CD14-positive monocyte (primary cell): ENCODE measurements at regions not wholly inside any gene's neighbourhood (a gene's known extent, or its start where the extent isn't known, plus 50 kb on each side); places are given as distances from the start of the nearest gene placed in this dataset.
"Not testable (repeated sequence)": the region's sequence is repeated elsewhere in the genome, so short reads cannot be mapped to it uniquely, and the experiment has no call there.

ENCODE experiments used
- DNase-seq, 3 donors: peaks; one replicate each; pipeline ENCODE4 v3.0.0-alpha.2; 2011 to 2022
- H2AFZ ChIP-seq: 2 replicates; pipeline ENCODE4 v1.6.0; 2012; ENCODE audit warnings: mild to moderate bottlenecking, low read depth, low read length, inconsistent platforms; ENCODE audit not compliant: insufficient read depth, poor library complexity, severe bottlenecking
- H3K27ac ChIP-seq, 2 donors: 1 replicate in 1 of 2; 2 replicates in 1 of 2; pipeline ENCODE4 v1.5.1; 2012 to 2013; ENCODE audit warnings: low read length in 2 of 2, control low read depth in 1 of 2, inconsistent platforms in 1 of 2, low read depth in 1 of 2, mild to moderate bottlenecking in 1 of 2
- H3K27me3 ChIP-seq, 2 donors: one replicate each; pipeline versions ENCODE4 v1.6.0 to v1.6.1; 2011 to 2013; ENCODE audit warnings: low read length in 2 of 2; ENCODE audit not compliant: control insufficient read depth in 2 of 2, insufficient read depth in 2 of 2
- H3K36me3 ChIP-seq, 2 donors: replicated peaks in 1 of 2; 1 replicate in 1 of 2; 2 replicates in 1 of 2; pipeline versions ENCODE4 v1.5.1 to v1.6.1; 2012 to 2013; ENCODE audit warnings: low read length in 2 of 2, control low read depth in 1 of 2, inconsistent platforms in 1 of 2, mild to moderate bottlenecking in 1 of 2; ENCODE audit not compliant: insufficient read depth in 2 of 2, control insufficient read depth in 1 of 2
- H3K4me1 ChIP-seq, 2 donors: 1 replicate in 1 of 2; 2 replicates in 1 of 2; pipeline versions ENCODE4 v1.5.1 to v1.6.1; 2012 to 2013; ENCODE audit warnings: low read length in 2 of 2, control low read depth in 1 of 2, inconsistent platforms in 1 of 2, mild to moderate bottlenecking in 1 of 2, moderate library complexity in 1 of 2; ENCODE audit not compliant: insufficient read depth in 2 of 2, control insufficient read depth in 1 of 2
- H3K4me2 ChIP-seq: replicated peaks from 2 replicates; pipeline ENCODE3; 2012; ENCODE audit warnings: low read length, moderate library complexity, mild to moderate bottlenecking; ENCODE audit not compliant: poor library complexity, severe bottlenecking; ENCODE audit errors: extremely low read depth
- H3K4me3 ChIP-seq, 3 experiments: fragments of 200-600 bp in 1 of 3; sonication (generic) in 1 of 3; replicated peaks in 1 of 3; 1 replicate in 2 of 3; 2 replicates in 1 of 3; pipeline ENCODE4 v1.5.1; 2011 to 2013; ENCODE audit warnings: low read length in 3 of 3, mild to moderate bottlenecking in 3 of 3, control low read depth in 2 of 3, low read depth in 2 of 3, inconsistent platforms in 1 of 3, moderate library complexity in 1 of 3
- H3K79me2 ChIP-seq: 2 replicates; pipeline ENCODE4 v1.6.0; 2012; ENCODE audit warnings: mild to moderate bottlenecking, control low read depth, inconsistent platforms, low read length, moderate library complexity; ENCODE audit not compliant: insufficient read depth
- H3K9ac ChIP-seq: 2 replicates; pipeline ENCODE4 v1.6.0; 2017; ENCODE audit warnings: low read length, mild to moderate bottlenecking; ENCODE audit not compliant: insufficient read depth, poor library complexity, severe bottlenecking
- H3K9me3 ChIP-seq, 2 donors: replicated peaks in 1 of 2; 1 replicate in 1 of 2; 2 replicates in 1 of 2; pipeline versions ENCODE4 v1.5.1 to v1.6.1; 2012 to 2013; ENCODE audit warnings: low read length in 2 of 2, control low read depth in 1 of 2; ENCODE audit not compliant: control insufficient read depth in 1 of 2, insufficient read depth in 1 of 2
- H4K20me1 ChIP-seq: 2 replicates; pipeline ENCODE4 v1.6.0; 2012; ENCODE audit warnings: mild to moderate bottlenecking, low read length, control low read depth, moderate library complexity; ENCODE audit not compliant: insufficient read depth
- H3K27ac Mint-ChIP-seq, 7 donors: one replicate each; pipeline ENCODE4 v1.8.0; 2020; ENCODE audit warnings: mild to moderate bottlenecking in 7 of 7, mixed read lengths in 7 of 7, moderate library complexity in 6 of 7, inconsistent platforms in 2 of 7
- H3K27me3 Mint-ChIP-seq, 3 donors: one replicate each; pipeline ENCODE4 v1.8.0; 2021 to 2022; ENCODE audit warnings: low read depth in 3 of 3, mild to moderate bottlenecking in 3 of 3, mixed read lengths in 3 of 3, moderate library complexity in 3 of 3, inconsistent platforms in 1 of 3
- H3K36me3 Mint-ChIP-seq, 2 donors: one replicate each; pipeline ENCODE4 v1.8.0; 2020; ENCODE audit warnings: mixed read lengths in 2 of 2, inconsistent platforms in 1 of 2, mild to moderate bottlenecking in 1 of 2
- H3K4me1 Mint-ChIP-seq: one replicate; pipeline ENCODE4 v1.8.0; 2020; ENCODE audit warnings: mild to moderate bottlenecking, mixed read lengths
- H3K4me3 Mint-ChIP-seq, 2 donors: one replicate each; pipeline ENCODE4 v1.8.0; 2020; ENCODE audit warnings: mild to moderate bottlenecking in 2 of 2, mixed read lengths in 2 of 2, moderate library complexity in 1 of 2
- H3K9me3 Mint-ChIP-seq, 7 donors: one replicate each; pipeline ENCODE4 v1.8.0; 2020 to 2022; ENCODE audit warnings: mixed read lengths in 7 of 7, mild to moderate bottlenecking in 6 of 7, moderate library complexity in 6 of 7, inconsistent platforms in 2 of 7
- WGBS: methylation state at CpG from one replicate; pipeline ENCODE4 v1.1.5; 2013; ENCODE audit warnings: missing lambda C conversion rate; ENCODE audit not compliant: insufficient coverage; 5-methylcytosine and 5-hydroxymethylcytosine counted together
- intact Hi-C, 2 donors: fragments of 100-400 bp; cut with micrococcal nuclease; formaldehyde crosslinking; loops; one replicate each; pipeline versions ENCODE4 v1.15.0 to v1.15.1; 2023
- TF ChIP-seq, protein P1 (sequence below): fragments of 200-600 bp; IDR thresholded peaks from one replicate; pipeline ENCODE4 v1.8.0; 2022; ENCODE audit warnings: antibody characterized with exemption, mild to moderate bottlenecking

DNA sequence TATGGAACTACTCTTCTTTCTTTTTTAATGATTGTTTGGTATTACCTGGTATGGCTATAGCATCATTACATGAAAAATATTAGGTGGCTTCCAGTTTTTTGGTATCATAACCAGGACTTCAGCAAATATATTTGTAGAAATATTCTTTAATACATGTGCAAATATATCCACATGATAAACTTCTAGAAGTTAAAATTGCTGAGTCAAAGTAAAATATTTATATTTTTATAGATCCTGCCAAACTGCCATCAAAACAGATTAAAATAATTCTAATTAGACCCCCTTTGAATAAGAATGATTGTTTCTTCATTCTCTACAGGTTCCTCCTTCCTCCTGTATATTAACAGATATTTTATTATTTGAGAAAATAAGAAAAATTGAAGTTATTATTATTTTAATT lies 708.5 kb upstream of the INTU start:
- DNase-seq = no peak
- H3K27me3 Mint-ChIP-seq = no peaks in the 10 kb centered on the region
- peaks cover 0 to 12% of the 10 kb centered on the region in 2 donors for H3K9me3 ChIP-seq

DNA sequence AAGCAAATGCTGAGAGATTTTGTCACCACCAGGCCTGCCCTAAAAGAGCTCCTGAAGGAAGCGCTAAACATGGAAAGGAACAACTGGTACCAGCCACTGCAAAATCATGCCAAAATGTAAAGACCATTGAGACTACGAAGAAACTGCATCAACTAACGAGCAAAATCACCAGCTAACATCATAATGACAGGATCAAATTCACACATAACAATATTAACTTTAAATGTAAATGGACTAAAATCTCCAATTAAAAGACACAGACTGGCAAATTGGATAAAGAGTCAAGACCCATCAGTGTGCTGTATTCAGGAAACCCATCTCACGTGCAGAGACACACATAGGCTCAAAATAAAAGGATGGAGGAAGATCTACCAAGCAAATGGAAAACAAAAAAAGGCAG lies 702.7 kb upstream of the INTU start:
- H2AFZ ChIP-seq, H3K4me1 Mint-ChIP-seq, H3K36me3 ChIP-seq, H3K79me2 ChIP-seq, H3K27me3 ChIP-seq, H3K27ac ChIP-seq, H4K20me1 ChIP-seq, DNase-seq, H3K4me3 ChIP-seq, intact Hi-C loops, H3K36me3 Mint-ChIP-seq, H3K9ac ChIP-seq, H3K4me3 Mint-ChIP-seq, H3K27ac Mint-ChIP-seq, H3K4me1 ChIP-seq, H3K4me2 ChIP-seq, H3K27me3 Mint-ChIP-seq, H3K9me3 ChIP-seq: not testable (repeated sequence)
- no CpG with 5 or more reads among the region's 4 CpGs for WGBS
- H3K9me3 Mint-ChIP-seq = peaks cover 0 to 13% (median 7%) of the 10 kb centered on the region in 7 donors

More for the DNA sequence above, 708.5 kb upstream of the INTU start:
- H3K4me1 ChIP-seq = no peaks in the 10 kb centered on the region
- no peak overlapping the region for H3K4me3 Mint-ChIP-seq
- H3K9me3 Mint-ChIP-seq = peaks cover 0 to 26% (median 12%) of the 10 kb centered on the region in 7 donors
- H3K36me3 ChIP-seq = no peaks in the 10 kb centered on the region
- no peak overlapping the region for H3K4me2 ChIP-seq
- TF ChIP-seq, protein P1, sequence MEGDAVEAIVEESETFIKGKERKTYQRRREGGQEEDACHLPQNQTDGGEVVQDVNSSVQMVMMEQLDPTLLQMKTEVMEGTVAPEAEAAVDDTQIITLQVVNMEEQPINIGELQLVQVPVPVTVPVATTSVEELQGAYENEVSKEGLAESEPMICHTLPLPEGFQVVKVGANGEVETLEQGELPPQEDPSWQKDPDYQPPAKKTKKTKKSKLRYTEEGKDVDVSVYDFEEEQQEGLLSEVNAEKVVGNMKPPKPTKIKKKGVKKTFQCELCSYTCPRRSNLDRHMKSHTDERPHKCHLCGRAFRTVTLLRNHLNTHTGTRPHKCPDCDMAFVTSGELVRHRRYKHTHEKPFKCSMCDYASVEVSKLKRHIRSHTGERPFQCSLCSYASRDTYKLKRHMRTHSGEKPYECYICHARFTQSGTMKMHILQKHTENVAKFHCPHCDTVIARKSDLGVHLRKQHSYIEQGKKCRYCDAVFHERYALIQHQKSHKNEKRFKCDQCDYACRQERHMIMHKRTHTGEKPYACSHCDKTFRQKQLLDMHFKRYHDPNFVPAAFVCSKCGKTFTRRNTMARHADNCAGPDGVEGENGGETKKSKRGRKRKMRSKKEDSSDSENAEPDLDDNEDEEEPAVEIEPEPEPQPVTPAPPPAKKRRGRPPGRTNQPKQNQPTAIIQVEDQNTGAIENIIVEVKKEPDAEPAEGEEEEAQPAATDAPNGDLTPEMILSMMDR = no peak
- intact Hi-C loops = no loop called here
- H3K79me2 ChIP-seq = no peaks in the 10 kb centered on the region
- H3K27me3 ChIP-seq = no peaks in the 10 kb centered on the region
- no peak overlapping the region for H3K9ac ChIP-seq
- H3K4me1 Mint-ChIP-seq = no peaks in the 10 kb centered on the region
- H3K27ac ChIP-seq = no peak overlapping the region
- no peaks in the 10 kb centered on the region for H4K20me1 ChIP-seq
- no peak overlapping the region for H2AFZ ChIP-seq
- no peak overlapping the region for H3K4me3 ChIP-seq
- H3K27ac Mint-ChIP-seq = no peak overlapping the region
- no peaks in the 10 kb centered on the region for H3K36me3 Mint-ChIP-seq
